SHP77 treated with DMSO at 0.1 percent for 48 hours (cell line): ENCODE measurements at regions not wholly inside any gene's neighbourhood (a gene's known extent, or its start where the extent isn't known, plus 50 kb on each side); places are given as distances from the start of the nearest gene placed in this dataset.

Experiments
- DNase-seq: peaks from one replicate; lab custom pipeline; 2025; lab: John Stamatoyannopoulos, UW

GRCh38 chr1:88219521-88219920, 464.6 kb upstream of the PKN2 start:
- no peak for DNase-seq

- no peak for DNase-seq
Observed at GRCh38 chr1:88221411-88221810, 462.7 kb upstream of the PKN2 start.

GRCh38 chr1:88224906-88225305, 459.2 kb upstream of the PKN2 start:
- DNase-seq = no peak

- no peak for DNase-seq
Observed at GRCh38 chr1:88228114-88228513, 456.0 kb upstream of the PKN2 start.

- no peak for DNase-seq
Observed at GRCh38 chr1:88230126-88230525, 453.9 kb upstream of the PKN2 start.

- DNase-seq = no peak
Observed at GRCh38 chr1:88237058-88237457, 447.0 kb upstream of the PKN2 start.

GRCh38 chr1:88239205-88239604, 444.9 kb upstream of the PKN2 start:
- DNase-seq = no peak

GRCh38 chr1:88247666-88248065, 436.4 kb upstream of the PKN2 start:
- no peak for DNase-seq

- DNase-seq = no peak
Observed at GRCh38 chr1:88250915-88251314, 433.2 kb upstream of the PKN2 start.

- DNase-seq = no peak
Observed at GRCh38 chr1:88252745-88253144, 431.3 kb upstream of the PKN2 start.

GRCh38 chr1:88265606-88266005, 418.5 kb upstream of the PKN2 start:
- no peak for DNase-seq

GRCh38 chr1:88266051-88266450, 418.0 kb upstream of the PKN2 start:
- no peak for DNase-seq

- no peak for DNase-seq
Observed at GRCh38 chr1:88272216-88272615, 411.9 kb upstream of the PKN2 start.

GRCh38 chr1:88274431-88274830, 409.6 kb upstream of the PKN2 start:
- DNase-seq = no peak

GRCh38 chr1:88275259-88275862, 408.7 kb upstream of the PKN2 start:
- no peak for DNase-seq

GRCh38 chr1:88276163-88276562, 407.9 kb upstream of the PKN2 start:
- DNase-seq = no peak

- no peak for DNase-seq
Observed at GRCh38 chr1:88284066-88284465, 400.0 kb upstream of the PKN2 start.

- no peak for DNase-seq
Observed at GRCh38 chr1:88284666-88285366, 399.3 kb upstream of the PKN2 start.

- DNase-seq = no peak
Observed at GRCh38 chr1:88286716-88287115, 397.4 kb upstream of the PKN2 start.

GRCh38 chr1:88288571-88288970, 395.5 kb upstream of the PKN2 start:
- DNase-seq = no peak

GRCh38 chr1:88289401-88290102, 394.5 kb upstream of the PKN2 start:
- no peak for DNase-seq

- no peak for DNase-seq
Observed at GRCh38 chr1:88291611-88292354, 392.3 kb upstream of the PKN2 start.
